GM12801 (cell line): ENCODE measurements at regions not wholly inside any gene's neighbourhood (a gene's known extent, or its start where the extent isn't known, plus 50 kb on each side); places are given as distances from the start of the nearest gene placed in this dataset.

Experiments used
- TF ChIP-seq, protein P1 (sequence below): IDR thresholded peaks from one replicate; pipeline ENCODE4 v1.5.1; 2011; ENCODE audit warnings: control low read depth; ENCODE audit not compliant: insufficient read length; ENCODE audit errors: extremely low read depth

DNA sequence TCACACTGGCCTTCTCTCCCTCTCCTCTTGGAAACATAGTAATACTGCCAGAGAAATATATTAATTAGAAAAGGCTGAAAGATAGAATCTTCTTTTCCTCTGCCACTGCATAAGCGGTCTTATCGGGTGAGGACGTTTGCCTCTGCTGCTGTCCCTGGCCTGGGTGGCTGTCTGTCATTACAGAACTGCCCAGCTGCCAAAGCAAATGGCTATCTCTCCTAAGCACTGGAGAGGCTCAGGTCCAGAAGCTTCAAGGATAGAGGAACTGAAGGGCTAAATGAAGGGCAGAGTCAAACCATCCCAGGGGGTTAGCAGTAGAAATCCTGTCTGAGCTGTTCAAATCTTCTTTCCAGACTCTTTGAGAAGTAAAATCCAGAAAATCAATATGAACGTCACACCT, 198.6 kb upstream of the CAND1 start:
- TF ChIP-seq, protein P1, sequence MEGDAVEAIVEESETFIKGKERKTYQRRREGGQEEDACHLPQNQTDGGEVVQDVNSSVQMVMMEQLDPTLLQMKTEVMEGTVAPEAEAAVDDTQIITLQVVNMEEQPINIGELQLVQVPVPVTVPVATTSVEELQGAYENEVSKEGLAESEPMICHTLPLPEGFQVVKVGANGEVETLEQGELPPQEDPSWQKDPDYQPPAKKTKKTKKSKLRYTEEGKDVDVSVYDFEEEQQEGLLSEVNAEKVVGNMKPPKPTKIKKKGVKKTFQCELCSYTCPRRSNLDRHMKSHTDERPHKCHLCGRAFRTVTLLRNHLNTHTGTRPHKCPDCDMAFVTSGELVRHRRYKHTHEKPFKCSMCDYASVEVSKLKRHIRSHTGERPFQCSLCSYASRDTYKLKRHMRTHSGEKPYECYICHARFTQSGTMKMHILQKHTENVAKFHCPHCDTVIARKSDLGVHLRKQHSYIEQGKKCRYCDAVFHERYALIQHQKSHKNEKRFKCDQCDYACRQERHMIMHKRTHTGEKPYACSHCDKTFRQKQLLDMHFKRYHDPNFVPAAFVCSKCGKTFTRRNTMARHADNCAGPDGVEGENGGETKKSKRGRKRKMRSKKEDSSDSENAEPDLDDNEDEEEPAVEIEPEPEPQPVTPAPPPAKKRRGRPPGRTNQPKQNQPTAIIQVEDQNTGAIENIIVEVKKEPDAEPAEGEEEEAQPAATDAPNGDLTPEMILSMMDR: no peak

GRCh38 chr12:67073336-67073735, 195.8 kb upstream of the CAND1 start:
- TF ChIP-seq, protein P1: no peak

- TF ChIP-seq, protein P1: no peak
Measured at GRCh38 chr12:67074072-67074471, 195.1 kb upstream of the CAND1 start.

GRCh38 chr12:67077617-67078016, 191.5 kb upstream of the CAND1 start:
- TF ChIP-seq, protein P1: no peak

- TF ChIP-seq, protein P1: no peak
Measured at GRCh38 chr12:67078957-67079356, 190.2 kb upstream of the CAND1 start.

- TF ChIP-seq, protein P1: no peak
Measured at GRCh38 chr12:67080637-67081036, 188.5 kb upstream of the CAND1 start.

DNA sequence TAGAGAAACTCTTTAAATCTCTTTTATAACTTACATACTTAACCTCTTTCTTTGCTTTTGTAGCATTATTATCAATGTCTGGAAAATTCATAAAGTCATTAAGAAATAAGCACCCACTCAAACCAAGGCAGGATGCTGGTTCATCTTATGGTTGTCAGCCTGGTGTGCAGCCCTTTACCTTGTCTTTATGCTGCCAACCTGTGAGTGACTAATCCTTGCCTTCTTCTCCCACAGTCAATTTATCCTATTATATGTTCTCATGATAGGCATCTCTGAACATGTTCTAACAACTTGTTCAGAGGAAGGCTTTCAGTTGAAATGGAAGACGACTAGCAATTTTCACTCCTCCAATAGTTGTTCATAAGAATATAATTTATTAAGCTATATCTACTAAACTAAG, 186.9 kb upstream of the CAND1 start:
- TF ChIP-seq, protein P1: no peak

- TF ChIP-seq, protein P1: no peak
Measured at GRCh38 chr12:67085699-67086098, 183.5 kb upstream of the CAND1 start.
